ENCODE measurements at regions not wholly inside any gene's neighbourhood (a gene's known extent, or its start where the extent isn't known, plus 50 kb on each side); places are given as distances from the start of the nearest gene placed in this dataset.
"Not testable (repeated sequence)": the region's sequence is repeated elsewhere in the genome, so short reads cannot be mapped to it uniquely, and the experiment has no call there.

DNA sequence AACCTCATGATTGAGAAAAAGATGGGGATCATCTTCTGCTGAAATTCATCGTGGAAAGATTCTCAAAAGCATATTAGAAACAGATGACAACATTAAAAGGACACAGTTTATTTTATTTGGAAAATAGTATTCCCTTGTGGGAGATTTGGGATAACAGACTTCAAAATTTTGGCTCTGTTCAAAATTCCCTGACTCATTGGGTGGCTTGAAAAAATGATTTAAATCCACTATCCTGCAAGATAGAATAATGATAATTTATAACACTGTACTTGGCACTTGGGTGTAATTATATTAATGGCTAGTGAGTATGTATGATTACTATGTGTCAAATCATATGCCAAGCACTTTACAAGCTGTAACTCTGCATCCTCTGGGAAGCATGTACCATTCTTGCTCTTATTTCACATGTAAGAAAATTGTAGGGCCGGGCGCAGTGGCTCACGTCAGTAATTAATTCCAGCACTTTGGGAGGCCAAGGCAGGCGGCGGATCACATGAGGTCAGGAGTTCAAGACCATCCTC, 128.8 kb downstream of the LMNTD1 start:
- DNase-seq (ENCODE audit: low spot score): no peak

DNA sequence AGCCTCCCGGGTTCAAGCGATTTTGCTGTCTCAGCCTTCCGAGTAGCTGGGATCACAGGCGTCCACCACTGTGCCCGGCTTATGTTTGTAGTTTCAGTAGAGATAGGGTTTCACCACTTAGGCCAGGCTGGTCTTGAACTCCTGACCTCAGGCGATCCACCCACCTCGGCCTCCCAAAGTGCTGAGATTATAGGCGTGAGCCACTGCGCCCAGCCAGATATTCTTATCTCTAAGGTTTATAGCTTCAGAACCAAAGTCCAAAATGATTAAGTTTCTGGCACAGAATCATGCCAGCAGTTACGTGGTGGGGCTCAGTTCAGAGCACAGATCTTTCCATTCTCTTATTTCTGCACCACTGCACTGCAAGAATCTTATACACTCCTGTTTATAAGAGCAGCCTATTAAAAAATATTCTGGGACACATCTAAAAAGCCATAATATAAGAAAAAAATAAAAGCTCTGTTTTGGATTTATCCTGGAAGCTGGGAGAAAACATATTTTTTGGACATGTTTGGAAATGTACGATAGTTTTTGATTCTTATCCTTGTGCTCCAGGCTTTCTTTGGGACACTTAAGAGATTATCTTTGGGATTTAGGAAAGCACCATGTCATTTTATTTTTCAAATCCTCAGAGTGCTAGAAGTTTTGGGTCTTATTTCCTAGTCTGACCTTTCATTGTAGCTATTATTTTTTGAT, 129.6 kb downstream of the LMNTD1 start:
- DNase-seq (ENCODE audit: low spot score): no peak

DNA sequence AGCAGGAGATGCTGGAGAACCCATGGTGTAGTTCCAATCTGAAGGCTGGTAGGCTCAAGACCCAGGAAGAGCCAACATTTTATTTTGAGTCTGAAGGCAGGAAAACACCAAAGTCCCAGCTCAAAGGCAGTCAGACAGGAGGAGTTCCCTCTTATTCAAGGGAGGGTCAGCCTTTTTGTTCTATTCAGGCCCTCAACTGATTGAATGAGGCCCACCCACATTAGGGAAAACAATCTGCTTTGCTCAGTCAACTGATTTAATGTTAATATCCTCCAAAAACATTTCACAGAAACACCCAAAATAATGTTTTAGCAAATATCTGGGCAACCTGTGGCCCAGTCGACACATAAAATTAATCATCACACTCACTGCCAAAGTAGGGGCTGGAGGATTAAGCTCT, 130.8 kb downstream of the LMNTD1 start:
- no peak for DNase-seq (ENCODE audit: low spot score)

DNA sequence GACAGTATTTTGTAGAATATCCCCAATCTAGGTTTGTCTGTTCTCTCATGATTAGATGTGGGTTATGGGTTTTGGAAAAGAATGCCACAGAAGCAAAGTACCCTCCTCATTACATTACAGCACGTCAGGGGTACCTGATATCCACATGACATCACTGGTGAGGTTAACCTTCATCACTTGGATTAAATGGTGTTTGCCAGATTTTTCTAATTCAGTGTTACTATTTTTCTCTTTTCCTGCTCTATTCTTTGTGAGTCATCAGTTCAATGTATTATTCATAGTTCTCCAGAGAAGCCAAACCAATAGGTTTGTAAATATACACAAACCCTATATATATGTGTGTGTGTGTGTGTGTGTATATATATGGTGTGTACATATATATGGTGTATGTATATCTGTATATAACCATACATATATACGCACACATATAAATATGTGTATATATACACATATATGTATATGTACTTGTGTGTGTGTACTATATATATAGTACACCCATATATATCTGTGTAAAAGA, 131.4 kb downstream of the LMNTD1 start:
- DNase-seq (ENCODE audit: low spot score): no peak

DNA sequence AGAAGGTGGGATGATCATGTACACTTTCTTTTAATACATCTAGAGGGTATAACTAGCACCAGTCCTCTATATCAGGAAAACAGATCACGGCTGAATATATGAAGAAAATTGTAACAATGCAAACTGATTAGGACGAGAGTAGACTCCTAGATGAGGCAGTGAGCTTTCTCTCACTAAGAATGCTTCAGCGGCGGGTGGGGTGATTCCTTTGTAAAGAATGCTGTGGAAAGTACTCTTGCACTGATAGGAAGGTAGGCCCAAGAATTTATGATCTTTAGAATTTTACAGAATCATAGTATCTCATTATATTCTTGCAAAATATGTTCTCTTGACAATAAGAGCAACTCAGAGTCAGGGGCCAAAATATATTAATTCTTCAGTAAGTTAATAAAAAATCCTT, 133.0 kb downstream of the LMNTD1 start:
- no peak for DNase-seq (ENCODE audit: low spot score)

DNA sequence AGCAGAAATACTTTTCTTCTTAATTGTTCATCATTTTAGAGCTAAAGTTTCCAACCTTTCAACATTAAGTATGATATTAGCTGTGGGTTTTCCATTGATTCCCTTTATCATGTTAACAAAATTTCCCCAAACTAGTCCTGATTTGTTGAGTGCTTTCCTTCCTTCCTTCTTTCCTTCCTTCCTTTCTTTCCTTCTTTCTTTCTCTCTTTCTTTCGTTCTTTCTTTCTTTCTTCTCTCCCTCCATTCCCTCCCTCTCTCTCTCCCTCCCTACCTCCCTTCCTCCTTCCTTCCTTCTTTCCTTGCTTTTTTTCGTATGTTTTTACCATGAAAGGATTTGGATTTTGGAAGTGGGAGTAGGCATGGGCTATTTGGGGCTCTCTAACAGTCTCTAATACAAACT, 133.5 kb downstream of the LMNTD1 start:
- DNase-seq (ENCODE audit: low spot score): no peak

DNA sequence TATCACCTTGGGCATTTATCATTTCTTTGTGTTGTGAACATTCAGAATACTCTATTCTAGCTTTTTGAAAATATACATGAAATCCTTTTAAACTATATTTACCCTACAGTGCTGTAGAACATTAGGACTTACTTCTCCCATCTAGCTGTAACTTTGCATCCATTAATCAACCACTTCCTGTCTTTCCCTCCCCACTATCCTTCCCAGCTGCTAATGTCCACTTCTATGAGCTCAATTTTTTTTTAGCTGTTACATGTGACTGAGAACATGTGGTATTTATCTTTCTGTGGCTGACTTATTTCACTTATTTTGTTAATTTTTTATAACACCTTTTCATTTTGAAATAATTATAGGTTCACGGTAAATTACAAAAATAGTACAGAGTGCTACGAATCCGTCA, 136.0 kb downstream of the LMNTD1 start:
- DNase-seq (ENCODE audit: low spot score): no peak

DNA sequence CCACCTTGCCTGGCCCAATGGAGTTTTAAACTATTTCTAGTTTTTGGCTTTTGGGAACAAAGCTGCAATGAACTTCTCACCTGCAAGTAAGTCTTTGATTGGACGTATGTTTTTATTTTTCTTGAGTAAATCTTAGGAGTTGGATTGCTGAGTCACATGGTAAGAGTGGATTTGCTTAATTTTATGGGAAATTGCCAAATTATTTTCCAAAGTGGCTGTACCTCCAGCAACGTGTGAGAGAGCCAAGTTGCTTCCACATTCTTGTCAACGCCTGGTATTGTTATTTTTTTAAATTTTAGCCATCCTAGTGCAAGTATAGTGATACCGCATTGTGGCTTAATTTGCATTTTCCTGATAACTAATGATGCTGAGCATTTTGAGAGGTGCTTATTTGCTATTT, 136.6 kb downstream of the LMNTD1 start:
- no peak for DNase-seq (ENCODE audit: low spot score)

DNA sequence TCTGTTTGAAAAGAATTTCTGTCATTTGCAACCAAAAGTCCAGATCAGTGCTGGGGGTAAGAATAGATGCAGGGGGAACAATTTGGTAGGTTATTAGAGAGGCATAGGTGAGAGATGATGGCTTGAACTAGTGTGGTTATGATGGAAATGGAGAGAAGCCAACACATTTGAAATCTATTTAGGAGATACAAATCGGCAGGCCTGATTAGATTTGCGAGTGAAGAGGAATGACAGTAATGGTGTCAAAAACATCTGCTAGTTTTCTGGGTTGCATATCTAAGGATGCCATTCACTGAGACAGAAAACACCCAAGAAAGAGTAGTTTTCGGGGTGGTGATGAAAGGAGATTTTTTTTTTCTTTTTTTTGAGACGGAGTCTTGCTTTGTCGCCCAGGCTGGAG, 138.1 kb downstream of the LMNTD1 start:
- no peak for DNase-seq (ENCODE audit: low spot score)

DNA sequence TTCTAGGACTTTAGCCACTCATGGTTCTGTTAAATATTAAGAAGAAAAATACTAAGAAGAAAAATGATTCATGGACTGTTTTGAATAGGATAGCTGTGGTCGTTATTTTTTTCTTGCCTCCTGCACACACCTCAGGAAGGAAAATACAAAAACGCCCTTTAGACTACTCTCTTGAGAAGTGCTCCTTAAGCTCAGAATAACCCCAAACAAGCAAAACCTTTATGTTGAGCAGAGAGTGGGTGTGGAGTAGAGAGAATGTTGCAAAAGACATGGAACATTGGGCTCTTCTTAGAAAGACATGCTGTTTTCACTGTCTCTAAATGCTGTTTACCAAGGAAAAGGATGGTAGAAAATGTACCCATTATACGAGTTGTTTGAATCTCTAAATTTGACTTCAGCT, 140.3 kb downstream of the LMNTD1 start:
- DNase-seq (ENCODE audit: low spot score): no peak

DNA sequence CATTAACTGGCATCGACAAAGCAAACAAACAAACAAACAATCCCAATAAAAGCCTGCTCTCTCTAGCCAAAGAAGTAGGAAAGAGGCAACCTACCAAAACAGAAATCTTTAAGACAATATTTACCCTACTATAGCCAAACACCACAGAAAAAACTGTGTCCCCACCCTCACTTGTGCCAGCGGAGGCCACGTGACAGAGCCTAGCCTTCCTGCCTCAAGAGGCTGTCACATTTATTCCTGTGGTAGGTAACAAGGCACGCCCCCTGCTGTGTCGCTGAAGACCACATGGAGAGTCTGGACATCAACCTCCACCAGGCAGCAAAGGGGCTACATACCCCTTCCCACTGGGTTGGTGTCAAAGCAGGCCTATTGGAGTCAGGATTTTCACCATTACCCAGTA, 148.1 kb downstream of the LMNTD1 start:
- DNase-seq (ENCODE audit: low spot score): no peak

DNA sequence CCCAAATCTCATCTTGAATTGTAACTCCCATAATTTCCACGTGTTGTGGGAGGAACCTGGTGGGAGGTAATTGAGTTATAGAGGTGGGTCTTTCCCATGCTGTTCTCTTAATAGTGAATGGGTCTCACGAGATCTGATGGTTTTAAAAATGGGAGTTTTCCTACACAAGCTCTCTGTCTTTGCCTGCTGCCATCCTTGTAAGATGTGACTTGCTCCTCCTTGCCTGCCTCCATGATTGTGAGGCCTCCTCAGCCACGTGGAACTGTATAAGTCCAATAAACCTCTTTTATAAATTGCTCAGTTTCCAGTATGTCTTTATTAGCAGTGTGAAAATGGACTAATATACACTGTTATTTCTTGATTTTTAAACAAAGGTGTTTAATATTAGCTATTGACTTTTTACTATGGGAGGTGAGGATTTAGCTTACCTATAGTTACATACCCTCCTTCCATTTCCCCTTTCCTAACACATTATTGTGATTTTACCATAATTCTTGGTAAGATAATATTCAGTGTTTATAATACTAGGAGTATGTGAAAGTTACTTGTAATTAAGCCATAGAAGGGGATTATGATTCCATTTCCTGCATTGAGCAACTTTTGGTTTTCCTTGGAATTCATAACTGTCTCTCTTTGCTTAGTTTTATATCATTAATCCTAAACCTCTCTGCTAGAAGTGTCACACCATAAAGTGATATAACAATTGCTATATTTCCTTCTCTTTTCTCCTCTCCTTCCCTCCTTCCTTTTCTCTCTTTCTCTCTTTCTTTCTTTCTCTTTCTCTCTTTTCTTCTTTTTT, 151.0 kb upstream of the KRAS start:
- DNase-seq (ENCODE audit: low spot score): no peak

DNA sequence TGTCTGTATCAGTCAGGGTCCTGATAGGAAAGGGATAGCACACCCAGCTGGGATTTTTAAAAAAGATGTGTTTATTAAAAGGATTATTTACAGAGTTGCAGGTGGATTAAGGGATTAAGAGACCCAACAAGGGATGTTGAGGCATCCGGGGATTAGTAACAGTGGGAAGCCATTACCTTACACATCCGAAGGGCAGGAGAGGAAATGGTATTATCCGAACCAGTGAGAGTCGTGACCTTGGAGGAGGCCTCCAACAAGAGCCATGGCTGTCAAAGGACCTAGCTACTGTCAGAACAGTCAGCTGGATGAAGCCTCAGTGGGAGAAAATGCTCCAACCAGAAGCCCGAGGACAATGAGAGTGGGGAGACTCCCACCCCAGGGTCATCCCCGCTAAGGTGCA, 146.3 kb upstream of the KRAS start:
- DNase-seq (ENCODE audit: low spot score): no peak

DNA sequence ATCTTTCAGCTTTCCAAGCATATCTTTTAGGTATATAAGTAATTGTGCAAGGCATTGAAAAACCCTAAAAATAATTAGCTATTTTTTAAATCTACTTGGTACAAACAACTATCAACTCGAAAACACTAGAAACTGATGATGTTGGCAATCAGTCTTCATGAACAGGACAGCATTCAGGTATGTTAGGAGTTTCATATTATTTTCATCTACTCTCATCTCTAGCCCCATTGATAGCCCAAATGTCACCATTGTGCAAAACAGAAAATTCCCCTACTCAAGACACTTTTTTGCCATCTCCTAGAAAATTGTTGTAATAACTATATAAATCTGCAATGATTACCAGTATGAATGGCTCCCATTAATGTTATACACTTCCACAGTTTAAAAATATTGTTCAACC, 144.5 kb upstream of the KRAS start:
- DNase-seq (ENCODE audit: low spot score): no peak

DNA sequence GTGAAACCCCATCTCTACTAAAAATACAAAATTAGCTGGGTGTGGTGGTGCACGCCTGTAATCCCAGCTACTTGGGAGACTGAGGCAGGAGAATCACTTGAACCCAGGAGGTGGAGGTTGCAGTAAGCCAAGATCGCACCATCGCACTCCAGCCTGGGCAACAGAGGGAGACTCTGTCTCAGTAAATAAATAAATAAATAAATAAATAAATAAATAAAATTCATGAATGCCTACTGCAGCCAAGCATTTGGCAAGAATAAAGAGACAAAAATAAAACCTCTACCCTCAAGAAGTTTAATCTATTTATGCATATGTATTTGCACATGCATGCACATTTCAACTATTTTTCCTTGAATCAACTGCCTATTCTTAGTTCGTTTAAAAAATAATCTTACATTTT, 144.0 kb upstream of the KRAS start:
- DNase-seq (ENCODE audit: low spot score): not testable (repeated sequence)

DNA sequence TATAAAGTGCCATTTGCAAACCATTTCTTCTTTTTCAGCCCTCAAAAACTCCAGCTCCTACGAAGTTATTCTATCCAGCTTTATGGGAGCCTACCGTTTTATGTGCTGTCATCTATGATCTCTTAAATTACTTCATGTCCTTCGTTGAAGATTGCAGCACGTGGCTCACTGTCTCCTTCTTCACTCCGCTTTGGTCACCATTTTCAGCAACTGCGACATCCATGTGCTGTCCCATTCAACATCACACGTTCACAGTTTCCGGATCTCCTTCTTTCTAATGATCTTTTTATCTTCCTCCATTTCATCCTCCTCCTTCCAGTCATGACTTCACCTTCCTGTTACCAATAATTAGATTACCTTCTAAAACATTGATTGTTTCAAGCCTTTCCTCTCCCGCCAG, 143.3 kb upstream of the KRAS start:
- no peak for DNase-seq (ENCODE audit: low spot score)

DNA sequence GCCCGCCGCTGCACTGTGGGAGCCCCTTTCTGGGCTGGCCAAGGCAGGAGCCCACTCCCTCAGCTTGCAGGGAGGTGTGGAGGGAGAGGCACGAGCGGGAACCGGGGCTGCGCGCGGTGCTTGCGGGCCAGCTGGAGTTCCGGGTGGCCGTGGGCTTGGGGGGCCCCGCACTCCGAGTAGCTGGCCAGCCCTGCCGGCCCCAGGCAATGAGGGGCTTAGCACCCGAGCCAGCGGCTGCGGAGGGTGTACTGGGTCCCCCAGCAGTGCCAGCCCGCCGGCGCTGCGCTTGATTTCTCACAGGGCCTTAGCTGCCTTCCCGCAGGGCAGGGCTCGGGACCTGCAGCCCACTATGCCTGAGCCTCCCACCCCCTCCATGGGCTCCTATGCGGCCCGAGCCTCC, 140.6 kb upstream of the KRAS start:
- DNase-seq (ENCODE audit: low spot score): not testable (repeated sequence)

DNA sequence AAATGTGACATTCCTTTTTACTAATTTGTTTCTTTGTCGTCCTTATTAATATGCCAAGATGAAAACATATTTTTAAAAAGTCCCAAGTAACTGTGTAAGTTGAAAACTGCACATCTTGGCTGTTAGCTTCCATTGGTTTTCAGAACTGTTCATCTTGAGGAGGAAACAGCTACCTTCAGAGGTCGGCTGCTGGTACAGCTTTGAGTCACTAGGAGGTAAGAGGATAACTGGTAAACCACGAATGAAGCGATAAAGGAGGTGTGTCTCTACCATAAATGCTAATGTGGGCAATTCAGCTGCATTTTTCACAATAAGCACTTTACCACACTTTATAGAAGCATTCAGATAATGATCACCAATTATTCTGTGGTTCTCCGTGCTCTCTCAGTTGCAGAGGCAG, 137.5 kb upstream of the KRAS start:
- DNase-seq (ENCODE audit: low spot score): no peak

DNA sequence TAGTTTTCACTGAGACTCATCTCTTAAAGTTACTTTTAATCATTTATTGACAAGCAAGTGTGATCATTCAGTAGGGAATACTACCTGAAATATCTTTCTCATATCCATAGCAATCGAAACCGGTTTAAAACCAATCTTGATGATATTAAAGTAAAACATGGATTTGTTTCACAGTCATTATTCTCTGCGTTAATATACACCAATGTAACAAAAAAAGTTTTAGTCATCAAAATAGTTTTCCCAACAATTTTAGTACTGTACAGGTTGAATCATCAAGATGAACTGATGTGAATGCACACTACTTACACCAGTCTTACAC, 137.0 kb upstream of the KRAS start:
- DNase-seq (ENCODE audit: low spot score): no peak

DNA sequence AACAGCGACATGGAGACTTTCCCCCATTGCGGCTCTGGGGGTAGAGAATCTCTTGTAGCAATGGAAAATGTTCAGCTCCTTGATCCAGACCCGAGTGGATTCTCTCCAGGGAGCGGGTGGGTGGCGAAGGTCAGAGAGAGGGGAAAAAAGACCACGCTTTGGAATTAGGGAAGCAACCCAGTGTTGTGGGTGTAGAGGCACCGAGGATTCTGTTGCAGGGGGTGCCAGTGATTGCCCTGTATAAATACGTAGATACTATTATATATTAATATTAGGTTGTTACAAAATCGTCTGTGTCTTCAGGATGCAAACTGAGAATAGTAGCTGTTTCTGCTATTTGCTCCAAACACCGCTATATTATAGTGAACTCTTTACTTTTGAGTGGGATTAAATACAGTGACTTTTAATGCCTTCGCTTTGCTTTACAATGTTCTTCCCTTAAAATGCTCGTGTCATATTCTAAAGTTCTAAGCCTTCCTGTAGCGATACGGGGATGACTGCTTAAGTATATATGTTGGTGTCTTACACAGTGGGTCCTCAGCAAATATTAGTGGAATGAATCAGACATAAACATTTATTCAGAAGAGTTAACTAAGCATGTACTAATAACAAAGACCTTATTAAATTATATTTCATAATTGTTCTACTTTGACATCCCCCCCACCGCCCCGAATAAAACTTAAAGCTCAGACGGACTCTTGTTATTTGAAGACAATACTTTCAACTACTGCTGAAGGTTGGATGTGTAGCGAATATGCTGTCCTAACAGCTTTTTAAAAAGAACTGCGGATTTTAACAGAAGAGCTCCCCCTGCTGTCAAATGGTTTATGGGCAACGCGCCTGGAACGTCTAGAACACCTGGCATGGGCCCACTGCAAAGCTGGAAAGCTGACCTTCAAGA, 136.4 kb upstream of the KRAS start:
- peak; percentile 68 for DNase-seq (ENCODE audit: low spot score)

DNA sequence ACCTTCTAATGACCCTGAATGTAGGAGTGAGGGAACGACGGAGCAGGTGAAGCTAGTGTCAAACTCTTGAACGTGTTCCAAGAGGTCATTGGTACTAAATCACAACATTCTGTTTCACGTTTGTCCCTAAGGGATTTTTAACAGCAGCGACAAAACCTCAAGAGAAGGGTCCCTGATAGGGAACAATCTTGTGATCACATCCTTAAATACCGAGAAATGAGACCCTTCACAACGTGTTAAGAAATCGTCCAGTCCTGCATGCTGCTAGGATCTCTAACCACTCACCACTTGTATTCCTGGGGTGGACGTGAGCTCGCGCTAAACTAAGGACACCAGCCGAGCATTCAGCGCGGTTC, 134.1 kb upstream of the KRAS start:
- no peak for DNase-seq (ENCODE audit: low spot score)

DNA sequence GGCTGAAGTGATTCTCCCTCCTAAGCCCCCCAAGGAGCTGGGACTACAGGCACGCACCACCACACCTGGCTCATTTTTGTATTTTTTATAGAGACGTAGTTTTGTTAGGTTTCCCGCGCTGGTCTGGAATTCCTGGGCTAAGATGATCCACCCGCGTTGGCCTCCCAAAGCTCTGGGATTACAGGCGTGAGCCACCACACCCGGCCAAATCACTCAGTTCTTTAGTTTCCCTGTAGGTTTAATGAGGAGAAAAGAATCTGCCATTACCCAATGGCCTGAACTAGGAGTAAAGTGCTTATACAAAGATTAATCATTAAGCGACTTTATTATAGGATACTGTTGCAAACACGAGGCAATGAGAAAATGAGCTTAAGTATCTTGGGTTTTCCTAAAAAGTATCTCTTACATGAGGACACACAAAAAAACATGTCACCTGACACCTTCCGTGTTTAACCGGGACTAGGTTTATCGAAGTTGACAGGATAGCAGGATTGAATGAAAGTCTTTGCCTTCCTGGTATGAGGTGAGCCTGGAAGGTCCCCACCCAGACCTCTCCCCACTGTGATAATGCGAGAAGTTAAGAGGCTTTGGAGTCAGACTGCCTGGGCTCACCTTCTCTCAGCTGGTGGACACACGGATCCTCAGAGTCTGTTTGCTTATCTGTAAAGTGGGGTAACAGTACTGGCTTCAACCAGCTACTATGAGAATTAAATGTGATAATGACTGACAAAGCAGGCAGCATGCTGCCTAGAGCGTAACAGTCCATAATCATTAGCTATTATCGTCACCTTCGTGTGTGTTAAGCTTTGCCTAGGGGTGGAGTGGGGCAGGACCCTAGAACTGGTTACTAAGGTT, 133.5 kb upstream of the KRAS start:
- no peak for DNase-seq (ENCODE audit: low spot score)
